DMS153 treated with DMSO at 0.1 percent for 48 hours (cell line): ENCODE measurements at regions not wholly inside any gene's neighbourhood (a gene's known extent, or its start where the extent isn't known, plus 50 kb on each side); places are given as distances from the start of the nearest gene placed in this dataset.
"Not testable (repeated sequence)": the region's sequence is repeated elsewhere in the genome, so short reads cannot be mapped to it uniquely, and the experiment has no call there.

Experiments
- DNase-seq: peaks from one replicate; lab custom pipeline; 2025; ENCODE audit not compliant: unreplicated experiment; lab: John Stamatoyannopoulos, UW

DNA sequence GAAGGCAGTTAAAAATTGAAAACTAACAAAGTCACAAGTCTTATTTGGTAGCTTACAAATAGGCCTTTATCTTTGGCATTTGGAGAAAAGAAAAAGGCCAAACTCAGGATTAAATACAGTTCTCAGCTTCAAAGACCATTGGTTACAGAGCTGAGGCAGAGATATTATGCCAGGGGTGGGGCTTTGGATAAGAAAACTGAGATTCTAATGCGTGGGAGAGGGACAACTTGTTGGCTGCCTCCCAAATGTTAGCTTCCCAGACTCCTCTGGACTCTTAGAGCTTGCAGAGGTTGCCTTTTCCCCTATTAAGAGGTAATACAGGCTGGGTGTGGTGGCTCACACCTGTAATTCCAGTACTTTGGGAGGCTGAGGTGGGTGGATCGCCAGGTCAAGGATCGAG is 231.8 kb downstream of the SQOR start:
- DNase-seq, result no peak

DNA sequence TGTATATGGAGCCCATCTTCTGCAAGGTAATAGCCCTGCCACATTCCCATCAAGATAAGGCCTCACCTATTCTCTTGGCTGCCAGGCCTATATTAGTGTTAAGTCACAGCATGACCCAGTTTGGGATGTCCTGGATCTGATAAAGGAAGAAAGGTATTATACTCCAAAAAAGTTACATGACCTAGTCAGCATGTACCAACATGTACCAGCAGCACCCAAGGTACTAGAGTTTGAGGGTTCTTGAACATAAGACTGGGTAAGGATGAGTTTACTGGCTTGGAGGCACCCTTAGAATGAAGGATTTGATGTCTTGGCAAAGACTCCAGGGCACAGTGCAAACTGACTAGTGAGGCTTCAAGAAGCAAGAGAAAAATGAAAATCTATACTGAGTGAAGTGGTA is 232.5 kb downstream of the SQOR start:
- DNase-seq, result no peak

DNA sequence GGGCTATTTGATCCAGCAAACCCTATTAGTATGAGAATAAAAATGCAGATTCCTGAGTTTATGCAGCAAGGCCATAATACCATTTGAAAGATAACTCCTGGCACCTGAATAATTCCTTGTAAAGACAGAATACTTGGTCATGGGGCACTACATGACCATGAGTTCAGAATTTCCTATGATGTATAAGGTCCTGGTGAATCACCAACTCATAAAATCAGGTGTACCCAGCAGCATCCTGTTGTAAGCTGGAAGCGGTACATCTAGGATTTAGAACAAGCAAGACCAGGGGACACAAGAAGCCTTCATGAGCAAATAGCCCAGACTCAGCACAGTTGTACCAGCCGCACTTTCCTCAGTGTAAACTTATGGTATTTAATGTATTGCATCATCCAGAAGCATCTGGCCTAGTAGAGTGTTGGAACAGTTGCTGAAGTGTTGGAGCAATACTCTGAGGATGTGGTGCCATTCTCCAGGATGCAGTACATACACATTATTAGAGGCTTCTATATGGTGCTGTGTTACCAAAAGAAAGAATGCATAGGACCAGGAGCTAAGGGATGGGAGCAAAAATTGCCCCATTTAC is 233.4 kb downstream of the SQOR start:
- no peak for DNase-seq

DNA sequence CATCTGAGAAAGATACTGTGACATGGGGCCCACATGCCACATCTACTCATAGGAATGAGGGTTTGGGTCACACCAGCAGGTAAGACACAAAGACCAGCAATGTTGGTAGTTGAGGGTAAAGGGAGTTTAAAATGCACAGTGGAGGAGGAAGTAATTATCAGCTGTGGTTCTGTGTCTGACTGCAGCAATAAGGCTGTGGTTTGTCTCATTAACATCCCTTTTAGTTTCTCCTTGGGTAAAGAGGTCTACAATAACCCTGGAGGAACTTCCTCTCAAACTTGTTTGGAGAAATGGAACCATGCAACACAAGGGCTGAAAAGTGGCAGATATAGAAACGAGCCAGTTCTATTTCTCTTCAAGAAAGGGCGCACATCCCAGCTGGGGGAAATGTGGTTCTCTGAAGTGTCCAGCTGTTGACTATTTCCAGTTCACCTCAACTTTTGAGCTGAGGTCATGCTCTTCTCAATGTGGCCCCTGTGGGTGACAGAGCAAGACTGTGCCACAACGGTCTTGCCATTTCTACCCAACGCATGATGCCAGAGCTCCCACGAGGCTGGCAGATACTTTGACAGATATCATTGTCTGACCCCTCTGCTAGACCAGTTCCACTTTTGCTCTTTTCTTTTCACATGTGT is 234.3 kb downstream of the SQOR start:
- no peak for DNase-seq

DNA sequence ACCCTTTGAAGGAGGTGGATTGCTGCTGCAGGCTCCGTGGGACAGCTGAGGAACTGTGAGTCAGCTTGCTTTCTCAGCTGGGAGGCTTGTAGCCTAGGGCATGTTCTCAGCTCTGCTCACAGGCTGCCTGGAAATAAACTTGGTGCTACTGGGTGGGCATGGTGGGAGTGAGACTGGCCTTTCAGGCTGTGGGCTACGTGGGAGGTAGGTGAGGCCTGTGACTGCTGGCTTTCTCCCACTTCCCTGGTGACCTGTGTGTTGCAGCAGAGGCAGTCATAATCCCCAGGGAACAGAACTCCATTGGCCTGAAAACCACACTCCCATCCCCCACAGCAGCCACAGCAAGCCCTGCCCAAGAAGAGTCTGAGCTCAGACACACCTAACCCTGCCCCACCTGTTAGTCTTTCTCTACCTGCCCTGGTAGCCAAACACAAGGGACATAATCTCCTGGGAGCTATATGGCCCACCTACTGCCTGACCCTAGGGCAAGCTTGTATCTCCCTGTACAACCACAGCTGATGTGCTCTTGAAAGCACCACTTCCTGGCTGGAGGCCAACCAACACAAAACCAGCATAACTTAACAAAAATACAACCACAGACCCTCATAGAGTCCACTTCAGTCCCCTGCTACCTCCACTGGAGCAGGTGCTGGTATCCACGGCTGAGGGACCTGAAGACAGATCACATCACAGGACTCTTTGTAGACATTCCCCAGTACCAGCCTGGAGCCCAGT is 236.5 kb downstream of the SQOR start:
- no peak for DNase-seq

DNA sequence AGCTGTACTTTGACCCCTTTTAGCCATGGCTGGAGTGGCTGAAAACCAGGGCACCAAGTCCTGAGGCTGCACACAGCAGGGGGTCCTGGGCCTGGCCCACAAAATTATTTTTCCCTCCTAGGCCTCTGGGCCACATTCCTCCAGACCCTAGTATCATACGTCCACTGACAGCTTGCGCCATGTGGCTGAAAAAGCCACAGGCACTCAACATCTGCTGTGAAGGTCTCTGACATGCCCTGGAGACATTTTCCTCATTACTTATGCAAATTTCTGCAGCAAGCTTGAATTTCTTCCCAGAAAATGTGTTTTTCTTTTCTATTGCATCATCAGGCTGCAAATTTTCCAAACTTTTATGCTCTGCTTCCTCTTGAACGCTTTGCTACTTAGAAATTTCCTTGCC is 239.0 kb downstream of the SQOR start:
- no peak for DNase-seq

DNA sequence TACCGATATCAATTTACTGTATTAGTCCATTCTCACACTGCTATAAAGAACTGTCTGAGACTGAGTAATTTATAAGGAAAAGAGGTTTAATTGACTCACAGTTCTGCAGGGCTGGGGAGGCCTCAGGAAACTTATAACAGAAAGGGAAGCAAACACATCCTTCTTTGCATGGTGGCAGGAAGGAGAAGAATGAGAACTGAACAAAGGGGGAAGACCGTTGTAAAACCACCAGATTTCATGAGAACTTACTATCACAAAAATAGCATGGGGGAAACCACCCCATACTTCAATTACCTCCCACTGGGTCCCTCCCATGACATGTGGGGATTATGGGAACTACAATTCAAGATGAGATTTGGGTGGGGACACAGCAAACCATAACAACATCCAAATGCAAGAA is 239.7 kb downstream of the SQOR start:
- DNase-seq, result not testable (repeated sequence)

DNA sequence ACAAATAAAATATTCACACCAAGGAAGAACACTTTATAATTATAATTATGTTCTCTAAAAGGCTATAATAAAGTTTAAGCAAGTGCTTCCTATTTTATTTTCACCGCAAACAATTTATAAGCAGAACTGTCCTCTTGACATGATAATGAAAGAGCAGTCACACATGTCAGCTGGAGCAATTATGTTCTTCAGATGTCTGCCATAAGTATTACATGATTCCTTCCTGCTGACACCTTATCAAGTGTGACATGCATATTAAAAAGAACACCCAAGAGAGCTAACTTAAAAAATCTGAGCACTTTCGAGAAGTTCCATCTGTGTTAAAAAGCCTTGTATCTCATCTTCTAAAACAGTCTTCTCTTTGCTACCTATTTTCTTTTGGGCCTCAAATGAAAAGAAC is 249.5 kb downstream of the SQOR start:
- no peak for DNase-seq

DNA sequence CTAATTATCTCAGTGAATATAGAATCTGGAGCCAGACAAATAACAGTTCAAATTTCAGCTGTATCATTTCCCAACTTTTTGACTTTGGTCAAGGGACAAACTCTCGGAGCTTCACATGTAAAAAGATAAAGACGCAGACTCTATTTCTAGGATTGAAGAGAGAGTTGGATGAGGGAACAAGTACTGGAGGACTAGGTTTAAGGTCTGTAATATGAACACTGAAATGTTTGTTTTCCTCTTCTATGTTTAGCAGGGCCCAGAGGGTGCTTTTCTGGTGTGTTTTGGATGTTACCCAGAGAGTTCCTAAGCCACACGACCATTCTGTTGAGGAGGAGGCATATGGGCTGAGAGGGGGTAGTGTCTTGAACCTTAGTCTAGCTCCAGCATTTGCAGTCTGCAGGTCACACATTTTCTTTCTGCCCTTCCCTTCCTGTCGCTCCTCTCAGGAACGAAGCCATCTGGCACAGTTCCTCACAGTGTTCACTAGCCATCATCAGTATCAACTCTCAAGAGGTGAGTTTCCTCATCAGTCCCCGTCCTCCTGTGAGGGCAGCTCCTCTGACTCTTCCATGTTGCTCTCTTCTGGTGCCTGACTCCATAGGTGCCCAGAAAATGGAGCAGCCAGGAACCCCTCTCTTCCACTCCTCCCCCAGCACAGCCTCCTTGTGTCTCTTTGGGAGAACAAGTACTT is 250.1 kb downstream of the SQOR start:
- DNase-seq, result no peak

DNA sequence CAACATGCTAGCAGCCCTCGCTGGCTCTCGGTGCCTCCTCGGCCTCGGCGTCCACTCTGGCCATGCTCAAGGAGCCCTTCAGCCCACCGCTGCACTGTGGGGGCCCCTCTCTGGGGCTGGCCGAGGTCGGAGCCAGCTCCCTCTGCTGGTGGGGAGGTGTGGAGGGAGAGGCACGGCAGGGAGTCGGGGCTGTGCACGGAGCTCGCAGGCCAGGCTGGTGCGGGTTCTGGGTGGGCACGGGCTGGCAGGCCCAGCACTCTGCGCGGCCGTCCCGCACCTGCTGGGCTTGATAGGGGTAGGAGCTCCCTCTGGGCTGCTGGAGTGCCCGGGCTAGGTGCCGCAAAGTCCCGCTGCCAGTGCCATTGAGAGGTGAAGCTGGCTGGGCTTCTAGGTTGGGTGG is 251.0 kb downstream of the SQOR start:
- DNase-seq, result no peak

DNA sequence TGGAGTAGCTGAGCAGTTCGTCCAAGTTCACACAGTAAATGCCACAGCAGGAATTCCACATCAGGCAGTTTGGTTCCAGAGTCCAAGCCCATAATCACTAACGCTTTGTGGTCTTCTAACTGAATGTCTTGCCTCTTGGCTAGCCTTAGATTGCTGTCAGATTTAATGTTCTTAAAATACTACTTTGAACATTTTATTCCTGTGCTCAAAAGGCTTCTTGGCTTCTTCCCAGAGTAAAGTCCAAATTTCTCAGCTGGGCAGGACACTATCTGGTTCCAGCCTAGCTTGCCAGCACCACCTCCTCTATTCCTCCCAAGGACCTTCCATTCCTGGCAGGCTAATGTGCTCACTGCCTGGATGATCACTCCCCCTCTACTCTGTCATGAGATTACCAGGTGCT is 256.9 kb downstream of the SQOR start:
- no peak for DNase-seq

DNA sequence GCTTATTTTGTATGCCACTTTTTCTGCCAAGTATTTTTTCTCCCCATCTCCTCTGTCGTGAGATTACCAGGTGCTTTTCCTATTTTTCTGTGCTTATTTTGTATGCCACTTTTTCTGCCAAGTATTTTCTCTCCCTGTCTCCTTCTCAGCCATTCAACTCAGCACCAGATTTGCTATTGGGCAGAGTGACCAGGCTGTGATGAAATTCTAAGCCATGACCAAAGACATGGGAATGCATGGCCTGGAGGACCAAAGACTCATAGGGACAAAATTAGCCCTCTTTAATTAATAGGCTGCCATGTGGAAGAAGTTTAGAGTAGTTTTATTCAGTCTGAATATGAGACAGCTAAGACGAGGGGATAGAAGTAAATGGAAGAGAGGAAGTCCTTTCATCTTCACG is 257.4 kb downstream of the SQOR start:
- DNase-seq, result no peak

DNA sequence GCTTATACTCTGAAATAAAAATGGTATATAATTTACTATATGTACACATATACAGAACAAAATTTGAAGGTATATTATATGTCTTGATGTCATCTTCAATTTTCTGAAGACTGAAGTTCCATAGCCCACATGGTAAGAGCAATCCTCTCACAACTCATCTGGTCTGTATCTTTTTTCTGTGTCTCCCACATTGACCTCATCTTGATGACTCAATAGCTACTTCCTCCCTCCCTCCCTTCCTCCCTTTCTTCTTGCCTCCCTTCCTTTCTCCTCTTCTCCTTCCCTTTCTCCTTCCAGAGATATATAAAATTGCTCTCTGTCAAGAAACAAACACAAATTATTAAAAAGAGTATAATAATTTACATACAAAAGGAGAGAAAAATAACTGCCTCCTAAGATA is 268.5 kb downstream of the SQOR start:
- no peak for DNase-seq

DNA sequence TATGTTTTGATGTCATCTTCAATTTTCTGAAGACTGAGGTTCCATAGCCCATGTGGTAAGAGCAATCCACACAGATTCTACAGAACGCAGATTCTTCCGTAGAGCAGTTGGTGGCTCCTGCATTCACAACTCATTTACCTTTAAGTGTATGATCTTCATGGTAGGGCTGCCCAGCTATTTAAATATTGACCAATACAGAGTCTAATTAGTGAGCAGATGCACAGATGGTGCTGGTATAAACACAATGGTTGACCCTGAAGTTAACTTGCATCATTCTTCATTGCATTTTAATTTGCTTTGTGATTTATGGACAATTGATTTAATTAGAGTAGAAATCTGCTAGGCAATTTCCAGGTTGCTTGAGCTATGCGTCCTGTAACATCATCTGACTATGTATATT is 269.2 kb downstream of the SQOR start:
- DNase-seq, result no peak

DNA sequence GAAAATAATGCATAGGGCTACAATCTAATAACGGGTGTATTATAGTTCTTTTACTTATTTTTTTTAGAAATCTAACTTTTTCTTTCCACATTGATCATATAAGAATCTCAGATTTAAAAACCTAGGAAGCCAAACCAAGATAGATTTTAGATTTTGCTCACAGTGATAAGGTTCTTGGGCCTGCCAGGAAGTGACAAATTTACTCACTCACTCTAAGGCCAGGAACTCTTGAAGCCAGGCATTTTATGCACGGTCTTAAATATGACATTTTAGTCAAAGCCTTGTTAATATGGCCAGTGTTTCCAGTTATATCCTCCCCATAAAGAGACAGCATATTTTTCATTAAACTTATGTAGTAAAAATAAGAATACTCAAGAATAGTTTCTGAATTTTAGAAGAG is 271.4 kb downstream of the SQOR start:
- no peak for DNase-seq

DNA sequence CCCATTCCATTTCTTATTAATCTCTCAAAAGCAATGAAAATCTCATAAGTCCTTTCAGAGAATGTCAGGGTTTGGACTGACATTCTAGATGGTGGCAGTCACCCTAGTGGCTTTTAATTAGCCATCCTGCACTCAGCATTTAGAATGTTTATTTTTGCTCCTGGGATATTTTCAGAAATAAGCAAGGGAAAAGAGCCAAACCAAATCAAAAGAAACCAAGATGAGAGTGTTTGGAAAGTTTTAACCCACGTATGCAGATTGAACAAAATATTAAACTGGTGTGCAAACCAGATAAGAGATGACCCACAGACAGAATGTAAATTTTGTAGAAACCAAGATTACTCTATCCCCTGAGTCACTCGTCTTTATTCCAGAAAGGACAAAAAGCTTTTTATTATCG is 275.8 kb downstream of the SQOR start:
- DNase-seq, result no peak

DNA sequence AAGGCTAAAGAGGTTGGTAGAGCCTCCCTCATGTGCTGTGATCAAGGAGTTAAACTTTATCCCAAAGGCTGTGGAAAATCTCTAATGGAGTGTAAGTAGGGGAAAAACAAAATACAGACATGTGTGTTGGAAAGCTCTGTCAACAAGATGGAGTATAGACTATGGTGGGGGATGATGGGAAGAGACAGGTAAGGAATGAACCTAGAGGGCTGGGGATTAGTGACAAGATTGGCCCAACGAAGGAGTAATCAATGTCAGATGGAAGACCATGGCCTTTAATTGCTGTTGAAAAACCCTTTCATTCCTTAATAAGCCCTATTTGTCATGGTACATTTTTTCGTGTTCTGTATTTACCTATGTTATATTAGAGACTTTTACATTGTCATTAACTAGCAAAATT is 278.6 kb downstream of the SQOR start:
- DNase-seq, result no peak

DNA sequence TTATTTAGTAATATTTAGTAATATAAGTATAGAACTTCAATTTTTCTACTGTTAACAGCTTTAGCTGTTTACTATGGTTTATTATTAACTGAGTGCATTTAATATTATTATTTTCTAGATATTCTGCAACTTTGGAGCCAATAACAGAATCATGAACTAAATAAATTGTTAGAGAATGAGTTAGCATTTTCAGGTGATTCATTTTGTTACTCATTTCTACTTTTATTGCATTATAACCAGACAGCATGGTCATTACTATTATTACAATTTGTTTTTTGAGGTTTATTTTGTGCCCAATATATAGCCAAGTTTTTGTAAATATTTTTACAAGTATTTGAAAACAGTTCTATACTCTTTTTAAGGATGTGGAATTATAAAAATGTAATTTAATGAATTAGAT is 279.6 kb downstream of the SQOR start:
- DNase-seq, result no peak

DNA sequence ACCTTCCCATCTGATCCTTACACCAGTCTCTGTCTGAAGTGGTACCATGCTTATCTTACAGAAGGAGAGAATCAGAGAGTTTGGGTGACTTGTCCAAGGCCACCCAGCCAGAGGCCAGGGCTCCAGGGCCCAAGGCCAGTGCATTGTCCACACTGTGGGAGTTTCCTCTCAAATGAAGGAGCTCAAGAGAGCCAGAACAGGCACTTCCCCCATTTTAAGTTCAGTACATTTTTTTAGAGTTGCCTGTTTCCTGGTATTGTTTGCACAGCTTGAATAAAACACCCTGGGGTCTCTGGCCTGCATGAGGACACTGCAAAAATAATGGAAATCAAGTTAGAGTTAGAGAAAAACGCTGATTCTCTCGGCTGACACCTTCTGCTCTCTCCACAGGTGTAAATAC is 284.0 kb downstream of the SQOR start:
- DNase-seq, result no peak

DNA sequence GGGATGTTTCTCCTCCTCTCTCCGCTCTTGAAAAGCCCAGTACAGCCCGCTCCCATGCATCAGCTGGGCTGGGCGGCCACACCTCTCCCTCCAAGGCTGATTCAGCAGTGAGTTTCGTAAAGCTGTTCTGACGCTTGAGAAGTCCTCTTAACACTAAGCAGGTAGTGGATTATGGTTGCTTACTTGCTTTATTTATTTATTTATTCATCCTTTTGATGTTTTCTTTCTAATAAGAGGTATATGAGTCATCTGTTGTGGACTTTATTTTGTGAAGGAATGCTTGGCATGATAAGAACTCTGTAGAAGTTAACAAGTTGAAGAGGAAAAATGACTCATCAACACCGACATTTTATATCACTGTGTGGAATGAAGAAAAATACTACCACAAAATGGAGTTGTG is 285.0 kb downstream of the SQOR start:
- DNase-seq, result no peak

DNA sequence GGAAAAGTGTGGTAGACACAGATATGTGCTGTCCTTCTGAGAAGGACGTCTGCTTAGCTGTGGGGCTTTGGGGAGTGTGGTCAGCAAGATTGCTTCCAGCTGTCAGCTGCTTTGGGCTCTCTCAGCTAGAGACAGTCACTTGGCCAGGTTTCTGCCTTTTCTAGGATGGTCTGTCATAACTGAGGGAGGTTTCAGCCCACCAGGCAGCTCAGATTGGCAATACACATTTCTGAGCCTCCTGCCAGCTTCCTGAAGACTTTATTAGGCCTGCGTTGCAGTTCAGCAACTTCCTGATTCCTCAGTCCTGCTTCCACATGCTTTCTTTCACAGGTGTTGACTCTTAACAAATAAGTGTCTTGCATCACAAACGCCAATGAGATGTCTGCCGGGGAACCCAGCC is 286.5 kb downstream of the SQOR start:
- DNase-seq, result no peak

DNA sequence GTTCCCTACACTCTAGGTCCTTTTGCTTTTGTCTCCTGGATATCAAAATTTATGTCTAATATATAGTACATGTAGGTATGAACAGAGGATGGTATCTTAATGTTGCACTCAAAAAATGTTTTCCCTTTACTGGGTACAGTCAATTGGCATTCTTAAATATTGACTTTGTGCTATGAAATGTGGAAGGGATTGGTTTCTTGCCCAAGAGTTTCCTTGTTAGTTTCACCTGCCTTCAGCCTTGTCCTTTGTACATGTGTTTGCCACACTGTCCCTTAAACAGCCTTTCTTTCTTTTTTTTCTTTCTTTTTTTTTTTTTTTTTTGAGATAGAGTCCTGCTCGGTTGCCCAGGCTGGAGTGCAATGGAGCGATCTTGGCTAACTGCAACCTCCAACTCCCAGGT is 287.1 kb downstream of the SQOR start:
- DNase-seq, result no peak
